Fibroblast of the aortic adventitia (primary cell): ENCODE measurements at regions not wholly inside any gene's neighbourhood (a gene's known extent, or its start where the extent isn't known, plus 50 kb on each side); places are given as distances from the start of the nearest gene placed in this dataset.
"Not testable (repeated sequence)": the region's sequence is repeated elsewhere in the genome, so short reads cannot be mapped to it uniquely, and the experiment has no call there.

Experiments used
- DNase-seq: peaks from one replicate; pipeline ENCODE4 v3.0.0-alpha.2; 2010; ENCODE audit warnings: low read depth
- H3K4me3 ChIP-seq: 2 replicates; pipeline ENCODE4 v1.5.1; 2011; ENCODE audit warnings: low read depth, mild to moderate bottlenecking, control low read depth, low read length, moderate library complexity
- TF ChIP-seq, protein P1 (sequence below): IDR thresholded peaks from 2 replicates; pipeline ENCODE4 v1.5.1; 2011; ENCODE audit warnings: mild to moderate bottlenecking, low read length, control low read depth, inconsistent platforms; ENCODE audit not compliant: insufficient read depth

DNA sequence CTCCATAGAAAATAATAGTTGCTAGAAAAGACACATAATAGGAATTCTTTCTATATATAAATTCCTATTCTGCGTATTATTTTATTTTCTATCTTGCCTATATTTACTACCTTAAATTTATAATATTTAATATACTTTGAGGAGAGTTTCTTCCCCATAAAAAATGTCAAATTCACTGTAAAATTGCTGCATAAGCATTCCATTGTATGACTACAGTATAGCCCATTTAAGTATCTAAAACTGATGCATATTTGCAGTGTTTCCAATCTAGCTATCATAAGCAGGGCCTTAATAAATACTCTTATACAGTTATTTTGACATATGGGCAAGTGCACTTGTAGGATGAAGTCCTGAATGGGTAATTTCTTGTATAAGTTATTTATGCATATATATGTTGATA, 1088.6 kb upstream of the EPHA6 start:
- TF ChIP-seq, protein P1, sequence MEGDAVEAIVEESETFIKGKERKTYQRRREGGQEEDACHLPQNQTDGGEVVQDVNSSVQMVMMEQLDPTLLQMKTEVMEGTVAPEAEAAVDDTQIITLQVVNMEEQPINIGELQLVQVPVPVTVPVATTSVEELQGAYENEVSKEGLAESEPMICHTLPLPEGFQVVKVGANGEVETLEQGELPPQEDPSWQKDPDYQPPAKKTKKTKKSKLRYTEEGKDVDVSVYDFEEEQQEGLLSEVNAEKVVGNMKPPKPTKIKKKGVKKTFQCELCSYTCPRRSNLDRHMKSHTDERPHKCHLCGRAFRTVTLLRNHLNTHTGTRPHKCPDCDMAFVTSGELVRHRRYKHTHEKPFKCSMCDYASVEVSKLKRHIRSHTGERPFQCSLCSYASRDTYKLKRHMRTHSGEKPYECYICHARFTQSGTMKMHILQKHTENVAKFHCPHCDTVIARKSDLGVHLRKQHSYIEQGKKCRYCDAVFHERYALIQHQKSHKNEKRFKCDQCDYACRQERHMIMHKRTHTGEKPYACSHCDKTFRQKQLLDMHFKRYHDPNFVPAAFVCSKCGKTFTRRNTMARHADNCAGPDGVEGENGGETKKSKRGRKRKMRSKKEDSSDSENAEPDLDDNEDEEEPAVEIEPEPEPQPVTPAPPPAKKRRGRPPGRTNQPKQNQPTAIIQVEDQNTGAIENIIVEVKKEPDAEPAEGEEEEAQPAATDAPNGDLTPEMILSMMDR: no peak
- no peak for DNase-seq
- no peak overlapping the region for H3K4me3 ChIP-seq

DNA sequence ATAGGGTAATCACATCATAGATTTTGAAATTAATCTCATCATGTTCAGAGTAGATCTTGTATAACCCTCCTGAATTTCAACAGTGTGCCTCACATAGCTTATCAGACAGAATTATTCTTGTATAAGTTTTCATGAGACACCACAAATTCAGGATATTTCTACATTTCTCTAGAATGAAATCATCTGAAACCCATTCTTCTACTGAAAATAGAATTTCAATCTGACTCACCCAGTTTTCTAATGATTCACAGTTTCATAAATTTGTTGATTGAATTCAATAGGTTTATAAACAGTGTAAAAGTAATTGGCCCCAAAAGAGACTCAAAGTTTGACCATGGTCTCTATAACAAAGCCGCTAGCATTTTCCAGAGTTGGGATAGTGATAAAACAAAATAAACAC, 1082.6 kb upstream of the EPHA6 start:
- TF ChIP-seq, protein P1: no peak
- H3K4me3 ChIP-seq: no peak overlapping the region
- peak; percentile 23 for DNase-seq

DNA sequence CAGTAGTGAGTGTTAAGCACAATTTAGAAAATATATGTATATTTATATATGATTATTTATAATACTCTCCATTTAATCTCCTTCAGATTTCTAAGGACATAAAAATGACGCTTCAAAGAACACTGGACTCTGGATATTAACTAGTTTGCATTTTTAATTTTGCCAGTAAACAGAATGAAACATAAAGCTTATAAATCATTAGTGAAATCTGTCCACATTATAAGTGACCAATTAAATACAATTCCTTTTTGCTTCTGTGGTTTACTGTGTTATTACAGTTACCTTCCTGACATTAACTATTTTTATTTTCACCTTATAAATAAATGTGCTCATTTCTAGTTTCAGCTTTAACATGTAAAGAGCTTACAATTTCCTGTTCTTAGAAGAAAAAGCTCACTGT, 1081.1 kb upstream of the EPHA6 start:
- TF ChIP-seq, protein P1: no peak
- no peak for DNase-seq
- H3K4me3 ChIP-seq: no peak overlapping the region

DNA sequence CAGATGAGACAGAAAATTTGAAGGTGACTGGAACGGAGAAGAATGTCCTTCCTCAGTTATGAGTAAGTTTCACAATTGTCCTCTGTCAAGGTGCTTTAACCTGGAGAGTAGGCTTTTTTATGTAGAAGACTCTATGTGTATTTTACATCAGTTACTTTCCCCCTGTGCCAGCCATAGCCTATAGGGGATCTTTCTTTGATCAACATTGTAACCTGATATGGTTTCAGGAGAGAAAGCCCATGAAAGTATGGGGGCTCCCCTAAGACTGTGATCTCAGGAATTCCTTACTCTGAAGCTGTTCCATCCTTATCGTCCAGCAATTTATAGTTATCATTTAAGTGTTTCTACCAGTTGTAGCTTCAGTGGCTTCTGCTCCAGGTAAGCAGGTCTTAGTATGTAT, 1076.3 kb upstream of the EPHA6 start:
- no peak for DNase-seq
- TF ChIP-seq, protein P1: no peak
- no peak overlapping the region for H3K4me3 ChIP-seq

DNA sequence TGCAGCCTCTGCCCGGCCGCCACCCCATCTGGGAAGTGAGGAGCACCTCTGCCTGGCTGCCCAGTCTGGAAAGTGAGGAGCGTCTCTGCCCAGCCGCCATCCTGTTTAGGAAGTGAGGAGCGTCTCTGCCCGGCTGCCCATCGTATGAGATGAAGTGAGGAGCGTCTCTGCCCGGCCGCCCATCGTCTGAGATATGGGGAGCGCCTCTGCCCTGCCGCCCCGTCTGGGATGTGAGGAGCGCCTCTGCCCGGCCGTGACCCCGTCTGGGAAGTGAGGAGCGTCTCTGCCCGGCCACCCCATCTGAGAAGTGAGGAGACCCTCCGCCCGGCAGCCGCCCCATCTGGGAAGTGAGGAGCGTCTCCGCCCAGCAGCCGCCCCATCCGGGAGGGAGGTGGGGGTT, 1069.5 kb upstream of the EPHA6 start:
- H3K4me3 ChIP-seq, DNase-seq: not testable (repeated sequence)

DNA sequence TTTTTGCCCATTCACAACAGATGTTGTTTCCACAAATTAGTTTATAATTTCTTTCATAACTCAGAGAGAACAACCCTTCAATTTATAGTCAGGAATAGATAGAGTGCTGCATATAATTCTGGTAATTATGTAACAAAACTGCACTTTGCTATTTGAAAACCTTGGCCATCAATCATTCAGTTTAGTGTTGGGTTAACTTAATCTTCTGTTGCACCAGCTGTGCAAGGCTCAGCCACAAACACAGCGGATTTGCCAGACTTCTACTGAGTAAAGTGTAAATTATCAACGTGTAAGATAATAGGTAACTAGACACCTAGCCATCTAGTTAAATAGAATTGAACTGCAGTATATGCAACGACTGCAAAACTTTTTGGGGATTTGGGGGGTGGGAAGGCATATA, 1064.3 kb upstream of the EPHA6 start:
- TF ChIP-seq, protein P1: no peak
- H3K4me3 ChIP-seq: no peak overlapping the region
- no peak for DNase-seq

DNA sequence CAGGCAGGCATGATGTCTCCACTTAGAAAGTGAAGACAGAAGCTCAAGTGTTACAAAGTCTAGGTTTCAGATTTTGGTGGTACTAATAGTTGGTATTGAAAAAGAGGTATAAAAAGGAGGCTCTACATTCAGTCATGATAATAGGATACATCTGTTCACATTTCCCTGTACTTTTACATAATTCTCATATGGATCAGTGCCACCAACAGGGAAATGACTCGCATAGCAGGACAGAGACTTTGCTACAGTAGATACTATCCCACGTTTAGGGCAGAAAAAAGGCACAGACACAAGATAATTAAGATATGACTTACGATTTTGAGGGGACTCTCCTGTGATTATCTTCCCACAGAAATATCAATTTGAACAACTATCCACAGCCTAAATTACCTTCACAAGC, 1062.9 kb upstream of the EPHA6 start:
- peak; percentile 6 for DNase-seq
- TF ChIP-seq, protein P1: no peak
- no peak overlapping the region for H3K4me3 ChIP-seq
